Lower lobe of right lung (tissue), 2 donors: ENCODE measurements at regions not wholly inside any gene's neighbourhood (a gene's known extent, or its start where the extent isn't known, plus 50 kb on each side); places are given as distances from the start of the nearest gene placed in this dataset.

Experiments
- ATAC-seq, 2 donors: fragments of 200-7000 bp; cut with Tn5 transposase; one replicate each; pipeline ENCODE4 v1.9.1; 2020 to 2022; ENCODE audit warnings: mild to moderate bottlenecking in 2 of 2, moderate library complexity in 2 of 2
- DNase-seq: peaks from one replicate; pipeline ENCODE4 v3.0.0-alpha.2; 2020
- H3K27ac ChIP-seq: fragments of 200-600 bp; one replicate; pipeline ENCODE4 v1.8.0; 2022
- H3K27me3 ChIP-seq: fragments of 200-600 bp; one replicate; pipeline ENCODE4 v1.8.0; 2022; ENCODE audit warnings: low read depth
- H3K36me3 ChIP-seq: fragments of 200-600 bp; one replicate; pipeline ENCODE4 v1.8.0; 2022; ENCODE audit warnings: mild to moderate bottlenecking
- H3K4me1 ChIP-seq: fragments of 200-600 bp; one replicate; pipeline ENCODE4 v1.8.0; 2022
- H3K4me3 ChIP-seq: fragments of 200-600 bp; one replicate; pipeline ENCODE4 v1.8.0; 2022; ENCODE audit warnings: mild to moderate bottlenecking
- H3K9me3 ChIP-seq: fragments of 200-600 bp; one replicate; pipeline ENCODE4 v1.8.0; 2022
- intact Hi-C: fragments of 100-400 bp; cut with DNase I; formaldehyde crosslinking; loops from one replicate; pipeline ENCODE4 v1.11.0; 2022
- TF ChIP-seq, protein P1 (sequence below): fragments of 200-600 bp; IDR thresholded peaks from one replicate; pipeline ENCODE4 v1.8.0; 2022; ENCODE audit warnings: antibody characterized with exemption, mild to moderate bottlenecking
- donor health status: DM: no; HTN: yes; CAD: no; lungs with severe emphysema.

DNA sequence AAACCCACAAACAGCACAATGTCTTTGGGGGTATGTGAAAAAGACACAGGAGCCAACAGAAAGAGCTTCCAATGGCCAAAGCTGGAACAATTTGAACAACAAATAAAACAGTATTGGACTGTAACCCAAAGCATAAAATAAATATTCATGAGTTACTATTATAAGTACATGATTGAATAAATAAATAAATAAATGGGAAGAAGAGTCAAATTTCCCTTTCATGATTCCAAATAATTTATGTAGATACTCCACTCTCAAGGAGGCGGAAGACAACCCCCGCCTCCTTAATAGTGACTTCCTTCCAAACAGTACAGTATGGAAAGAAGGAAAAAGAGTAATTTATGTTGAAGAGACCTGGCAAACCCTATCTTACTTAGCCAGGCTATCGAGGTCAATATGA is 124.4 kb upstream of the P2RY1 start:
- no peak for DNase-seq
- TF ChIP-seq, protein P1, sequence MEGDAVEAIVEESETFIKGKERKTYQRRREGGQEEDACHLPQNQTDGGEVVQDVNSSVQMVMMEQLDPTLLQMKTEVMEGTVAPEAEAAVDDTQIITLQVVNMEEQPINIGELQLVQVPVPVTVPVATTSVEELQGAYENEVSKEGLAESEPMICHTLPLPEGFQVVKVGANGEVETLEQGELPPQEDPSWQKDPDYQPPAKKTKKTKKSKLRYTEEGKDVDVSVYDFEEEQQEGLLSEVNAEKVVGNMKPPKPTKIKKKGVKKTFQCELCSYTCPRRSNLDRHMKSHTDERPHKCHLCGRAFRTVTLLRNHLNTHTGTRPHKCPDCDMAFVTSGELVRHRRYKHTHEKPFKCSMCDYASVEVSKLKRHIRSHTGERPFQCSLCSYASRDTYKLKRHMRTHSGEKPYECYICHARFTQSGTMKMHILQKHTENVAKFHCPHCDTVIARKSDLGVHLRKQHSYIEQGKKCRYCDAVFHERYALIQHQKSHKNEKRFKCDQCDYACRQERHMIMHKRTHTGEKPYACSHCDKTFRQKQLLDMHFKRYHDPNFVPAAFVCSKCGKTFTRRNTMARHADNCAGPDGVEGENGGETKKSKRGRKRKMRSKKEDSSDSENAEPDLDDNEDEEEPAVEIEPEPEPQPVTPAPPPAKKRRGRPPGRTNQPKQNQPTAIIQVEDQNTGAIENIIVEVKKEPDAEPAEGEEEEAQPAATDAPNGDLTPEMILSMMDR, result no peak
- no peak overlapping the region for H3K27ac ChIP-seq
- intact Hi-C loops, result no loop called here
- no peaks in the 10 kb centered on the region for H3K36me3 ChIP-seq
- no peak for ATAC-seq
- no peaks in the 10 kb centered on the region for H3K4me1 ChIP-seq
- no peaks in the 10 kb centered on the region for H3K9me3 ChIP-seq
- H3K4me3 ChIP-seq, result no peak overlapping the region
- H3K27me3 ChIP-seq, result no peaks in the 10 kb centered on the region

DNA sequence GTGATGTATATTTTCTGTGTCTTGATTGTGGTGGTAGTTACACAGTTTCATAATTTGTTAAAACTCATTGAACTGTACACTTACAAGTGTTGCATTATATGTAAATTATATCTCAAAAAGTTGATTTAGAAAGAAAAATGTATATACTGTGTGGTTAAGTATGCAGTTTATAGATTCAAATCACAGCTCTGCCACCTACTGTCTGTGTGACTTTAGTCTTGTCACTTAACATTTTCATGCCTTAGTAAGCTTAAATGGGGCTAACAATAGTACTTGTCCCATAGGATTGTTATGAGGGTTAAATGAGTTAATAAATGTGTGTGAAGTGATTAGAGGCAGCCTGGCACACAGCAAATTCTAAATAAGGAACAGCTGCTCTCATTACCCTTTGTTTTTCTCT is 120.9 kb upstream of the P2RY1 start:
- ATAC-seq, result no peak
- no peak overlapping the region for H3K27ac ChIP-seq
- H3K27me3 ChIP-seq, result no peaks in the 10 kb centered on the region
- TF ChIP-seq, protein P1, result no peak
- intact Hi-C loops, result no loop called here
- H3K4me3 ChIP-seq, result no peak overlapping the region
- H3K36me3 ChIP-seq, result no peaks in the 10 kb centered on the region
- no peaks in the 10 kb centered on the region for H3K9me3 ChIP-seq
- no peak for DNase-seq
- no peaks in the 10 kb centered on the region for H3K4me1 ChIP-seq

DNA sequence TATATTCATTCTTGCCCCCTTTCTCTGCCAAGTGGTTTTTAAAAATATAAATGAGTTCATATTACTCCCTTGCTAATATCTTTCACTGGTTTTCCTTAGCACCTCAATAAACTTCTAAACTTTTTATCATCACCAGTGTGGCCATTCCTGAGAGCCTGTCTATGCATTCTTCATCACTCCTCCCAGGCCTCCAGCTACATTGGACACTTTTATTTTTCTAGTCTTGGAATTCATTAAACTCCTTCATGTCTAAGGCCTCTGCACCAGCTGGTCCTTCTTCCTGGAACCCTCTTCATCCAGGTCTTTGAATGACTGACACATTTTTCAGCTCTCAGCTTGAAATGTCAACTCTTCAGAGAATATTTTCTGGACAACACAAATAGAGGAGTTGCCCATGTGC is 120.4 kb upstream of the P2RY1 start:
- Histone ChIP-seq H3K4me3 (no peak overlapping the region), H3K27me3 (no peaks in the 10 kb centered on the region), H3K9me3 (no peaks in the 10 kb centered on the region), H3K4me1 (no peaks in the 10 kb centered on the region), H3K36me3 (no peaks in the 10 kb centered on the region), H3K27ac (no peak overlapping the region)
- intact Hi-C loops, result no loop called here
- DNase-seq (no peak), ATAC-seq (no peak)
- TF ChIP-seq, protein P1, result no peak

DNA sequence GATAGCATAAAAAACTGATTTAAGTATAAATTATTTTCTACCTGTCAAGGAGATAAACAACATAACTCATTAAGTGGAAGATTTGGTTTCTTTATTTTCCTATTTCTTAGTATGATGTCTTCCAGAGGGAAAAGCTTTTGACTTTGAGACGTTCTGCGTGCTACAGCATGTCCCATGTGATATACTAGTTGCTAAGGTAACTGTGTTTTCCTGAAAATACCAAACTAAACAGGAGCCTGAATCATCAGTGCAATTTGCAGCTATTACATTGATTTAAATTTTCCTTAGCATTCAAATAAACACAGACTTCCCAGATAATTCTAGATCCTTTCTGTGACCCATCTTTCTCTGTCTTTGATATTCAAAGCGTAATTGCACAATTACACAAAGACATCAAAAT is 117.7 kb upstream of the P2RY1 start:
- H3K4me1 ChIP-seq, result no peaks in the 10 kb centered on the region
- DNase-seq (no peak), ATAC-seq (no peak)
- H3K27me3 ChIP-seq, result no peaks in the 10 kb centered on the region
- H3K36me3 ChIP-seq, result no peaks in the 10 kb centered on the region
- TF ChIP-seq, protein P1, result no peak
- H3K27ac ChIP-seq, result no peak overlapping the region
- H3K9me3 ChIP-seq, result no peaks in the 10 kb centered on the region
- intact Hi-C loops, result no loop called here
- H3K4me3 ChIP-seq, result no peak overlapping the region

DNA sequence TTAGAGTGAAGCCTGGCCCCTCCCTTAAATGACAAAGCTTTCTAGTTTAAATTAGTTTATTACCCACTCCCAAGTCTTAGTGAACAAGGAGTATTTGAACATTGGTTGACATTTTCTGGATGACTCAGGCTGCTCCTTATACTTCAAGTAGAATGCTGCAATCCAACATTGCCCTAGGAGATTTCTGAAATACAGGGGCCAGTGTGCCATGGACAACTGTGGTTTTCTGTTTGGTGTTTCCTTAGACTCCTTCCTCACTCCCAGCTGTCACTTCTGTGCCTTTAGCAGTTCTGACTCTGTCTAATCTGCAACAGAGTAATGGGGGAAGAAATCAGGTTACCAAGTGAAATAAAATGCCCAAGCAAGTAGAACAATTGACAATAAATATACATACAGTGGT is 116.1 kb upstream of the P2RY1 start:
- H3K4me1 ChIP-seq, result no peaks in the 10 kb centered on the region
- H3K27ac ChIP-seq, result no peak overlapping the region
- H3K27me3 ChIP-seq, result no peaks in the 10 kb centered on the region
- no peak overlapping the region for H3K4me3 ChIP-seq
- no peak for ATAC-seq
- DNase-seq, result no peak
- no peaks in the 10 kb centered on the region for H3K36me3 ChIP-seq
- TF ChIP-seq, protein P1, result no peak
- intact Hi-C loops, result no loop called here
- no peaks in the 10 kb centered on the region for H3K9me3 ChIP-seq

DNA sequence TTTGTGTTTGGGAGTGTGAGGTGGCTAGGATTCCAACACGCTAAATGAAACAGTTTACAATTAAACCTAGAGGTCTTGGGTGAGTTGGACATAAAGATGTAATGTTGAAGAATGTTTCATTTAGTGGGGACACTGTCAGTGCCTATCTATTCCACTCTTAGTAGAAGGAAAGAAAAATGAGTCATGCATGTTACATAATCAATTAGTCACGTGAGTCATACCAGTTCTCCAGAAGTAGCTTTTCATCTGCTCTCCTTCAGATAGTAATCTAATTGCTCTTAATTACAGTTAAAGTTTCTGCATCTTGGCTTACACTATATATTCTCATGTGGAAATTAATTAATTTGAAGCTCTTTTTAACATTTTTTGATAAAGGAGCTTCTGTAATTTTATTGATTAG is 115.7 kb upstream of the P2RY1 start:
- peak in 1 of 2 donors; percentile 54 for ATAC-seq
- no peak overlapping the region for H3K27ac ChIP-seq

More for the DNA sequence above, 115.7 kb upstream of the P2RY1 start:
- TF ChIP-seq, protein P1, result no peak
- intact Hi-C loops, result no loop called here
- H3K4me1 ChIP-seq, result no peaks in the 10 kb centered on the region
- no peak for DNase-seq
- no peak overlapping the region for H3K4me3 ChIP-seq
- no peaks in the 10 kb centered on the region for H3K36me3 ChIP-seq
- no peaks in the 10 kb centered on the region for H3K9me3 ChIP-seq
- no peaks in the 10 kb centered on the region for H3K27me3 ChIP-seq
